GM18861 (cell line): ENCODE measurements at regions not wholly inside any gene's neighbourhood (a gene's known extent, or its start where the extent isn't known, plus 50 kb on each side); places are given as distances from the start of the nearest gene placed in this dataset.
"Not testable (repeated sequence)": the region's sequence is repeated elsewhere in the genome, so short reads cannot be mapped to it uniquely, and the experiment has no call there.

Experiments
- ATAC-seq: cut with Tn5 transposase; IDR thresholded peaks from one replicate; pipeline ENCODE4 v1.9.1; 2021; ENCODE audit not compliant: unreplicated experiment

DNA sequence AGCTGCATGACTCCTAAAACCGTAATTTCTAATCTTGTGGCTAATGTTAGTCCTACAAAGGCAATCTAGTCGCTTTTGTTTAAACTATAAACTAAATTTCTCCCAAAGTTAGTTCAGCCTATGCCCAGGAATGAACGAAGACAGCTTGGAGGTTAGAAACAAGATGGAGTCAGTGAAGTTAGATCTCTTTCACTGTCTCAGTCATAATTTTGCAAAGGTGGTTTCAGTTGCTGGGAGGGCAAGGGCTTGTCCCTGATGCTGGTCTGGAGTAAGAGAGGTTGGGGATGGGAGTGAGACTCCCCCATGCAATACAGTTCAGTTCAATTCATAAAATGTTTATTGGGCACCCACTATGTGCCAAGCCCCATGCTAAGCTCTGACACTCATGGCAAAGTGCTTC lies 362.1 kb downstream of the TYW1 start:
- ATAC-seq = not testable (repeated sequence)

GRCh38 chr7:67359900-67360299 lies 363.3 kb downstream of the TYW1 start:
- no peak for ATAC-seq

GRCh38 chr7:67361150-67361549 lies 364.5 kb downstream of the TYW1 start:
- no peak for ATAC-seq

GRCh38 chr7:67364441-67365017 lies 367.9 kb downstream of the TYW1 start:
- ATAC-seq = no peak

- peak; percentile 93 for ATAC-seq
Observed at GRCh38 chr7:67371429-67372305, 375.0 kb downstream of the TYW1 start.

GRCh38 chr7:67373389-67373788 lies 376.8 kb downstream of the TYW1 start:
- ATAC-seq = not testable (repeated sequence)

DNA sequence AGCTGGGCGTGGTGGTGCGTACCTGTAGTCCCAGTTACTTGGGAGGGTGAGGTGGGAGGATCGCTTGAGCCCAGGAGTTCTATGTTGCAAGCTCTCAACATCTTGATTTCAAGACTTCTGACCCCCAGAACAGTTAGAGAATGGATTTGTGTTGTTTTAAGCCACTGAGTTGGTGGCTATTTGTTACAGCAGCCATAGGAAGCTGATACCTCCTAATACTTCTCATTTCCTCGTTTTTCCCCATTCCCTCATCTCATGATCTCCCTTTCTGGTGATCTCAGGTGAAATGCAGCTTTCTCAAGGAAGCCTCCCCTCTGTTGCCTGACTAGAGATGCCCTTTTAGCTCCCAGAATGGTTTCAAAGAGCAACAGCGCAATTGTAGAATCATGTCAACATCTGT lies 378.8 kb downstream of the TYW1 start:
- no peak for ATAC-seq

- ATAC-seq = peak; percentile 82
Observed at GRCh38 chr7:67377939-67378862, 381.6 kb downstream of the TYW1 start.

DNA sequence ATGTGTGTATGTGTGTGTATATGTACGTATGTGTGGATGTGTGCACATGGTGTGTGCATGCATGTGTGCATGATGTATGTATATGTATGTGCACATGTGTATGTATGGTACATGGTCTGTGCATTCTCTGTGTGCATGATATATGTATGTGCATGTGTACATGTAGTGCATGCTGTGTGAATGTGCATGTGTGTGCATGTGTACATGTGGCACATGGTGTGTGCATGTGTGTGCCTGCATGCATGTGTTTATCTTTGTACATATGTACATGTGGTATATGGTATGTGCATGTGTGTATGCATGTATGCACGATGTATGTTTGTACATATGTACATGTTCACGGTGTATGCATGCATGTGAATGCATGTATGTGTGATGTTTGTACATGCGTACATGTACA lies 383.7 kb downstream of the TYW1 start:
- no peak for ATAC-seq

DNA sequence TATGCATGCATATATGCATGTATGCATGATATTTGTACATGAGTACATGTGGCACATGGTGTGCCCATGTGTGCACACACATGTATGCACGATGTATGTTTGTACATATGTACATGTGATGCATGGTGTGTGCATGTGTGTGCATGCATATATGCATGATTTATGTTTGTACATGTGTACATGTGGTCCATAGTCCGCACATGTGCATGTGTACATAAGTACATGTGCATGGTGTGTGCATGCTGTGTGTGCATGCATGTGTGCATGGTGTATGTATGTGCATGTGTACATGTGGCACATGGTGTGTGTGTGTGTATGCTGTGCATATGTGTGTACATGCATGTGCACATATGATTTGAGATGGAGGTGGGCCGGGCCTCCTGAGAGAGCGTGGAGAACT lies 384.2 kb downstream of the TYW1 start:
- ATAC-seq = no peak

DNA sequence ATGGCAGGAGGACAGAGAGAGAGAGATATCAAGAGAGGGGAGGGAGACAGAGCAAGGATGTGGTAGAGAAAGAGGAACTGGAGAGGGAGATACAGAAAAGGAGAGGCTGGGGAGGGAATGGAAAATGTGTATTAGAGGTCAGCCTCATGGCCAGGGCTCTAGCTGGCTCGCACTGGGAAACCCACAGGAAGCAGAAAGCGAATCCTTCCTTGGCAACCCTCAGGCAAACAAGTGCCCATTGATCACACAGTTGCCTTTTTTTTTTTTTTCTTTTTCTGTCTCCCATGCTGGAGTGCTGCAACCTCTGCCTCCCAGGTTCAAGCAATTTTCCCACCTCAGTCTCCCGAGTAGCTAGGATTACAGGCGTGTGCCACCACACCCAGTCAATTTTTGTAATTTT lies 391.2 kb downstream of the TYW1 start:
- no peak for ATAC-seq

DNA sequence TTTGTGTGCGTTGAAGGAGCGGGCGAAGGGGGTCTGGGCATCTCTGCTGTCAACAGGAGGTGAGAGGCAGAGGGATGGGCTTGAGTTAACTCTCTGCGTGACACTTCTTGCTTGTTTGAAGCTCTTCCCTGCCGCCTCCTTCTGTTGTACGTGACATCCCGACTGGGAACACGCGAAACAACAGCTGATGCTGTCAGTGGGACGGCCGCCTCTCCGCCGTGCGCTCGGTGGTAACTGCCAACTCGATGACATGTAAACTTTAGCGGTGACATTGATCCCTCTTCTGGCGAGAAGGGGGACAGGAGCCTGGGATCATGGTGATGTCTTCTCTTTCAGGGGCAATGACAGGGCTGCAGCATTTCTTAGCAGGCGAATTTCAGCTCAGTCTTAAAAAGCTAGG lies 394.5 kb downstream of the TYW1 start:
- no peak for ATAC-seq

DNA sequence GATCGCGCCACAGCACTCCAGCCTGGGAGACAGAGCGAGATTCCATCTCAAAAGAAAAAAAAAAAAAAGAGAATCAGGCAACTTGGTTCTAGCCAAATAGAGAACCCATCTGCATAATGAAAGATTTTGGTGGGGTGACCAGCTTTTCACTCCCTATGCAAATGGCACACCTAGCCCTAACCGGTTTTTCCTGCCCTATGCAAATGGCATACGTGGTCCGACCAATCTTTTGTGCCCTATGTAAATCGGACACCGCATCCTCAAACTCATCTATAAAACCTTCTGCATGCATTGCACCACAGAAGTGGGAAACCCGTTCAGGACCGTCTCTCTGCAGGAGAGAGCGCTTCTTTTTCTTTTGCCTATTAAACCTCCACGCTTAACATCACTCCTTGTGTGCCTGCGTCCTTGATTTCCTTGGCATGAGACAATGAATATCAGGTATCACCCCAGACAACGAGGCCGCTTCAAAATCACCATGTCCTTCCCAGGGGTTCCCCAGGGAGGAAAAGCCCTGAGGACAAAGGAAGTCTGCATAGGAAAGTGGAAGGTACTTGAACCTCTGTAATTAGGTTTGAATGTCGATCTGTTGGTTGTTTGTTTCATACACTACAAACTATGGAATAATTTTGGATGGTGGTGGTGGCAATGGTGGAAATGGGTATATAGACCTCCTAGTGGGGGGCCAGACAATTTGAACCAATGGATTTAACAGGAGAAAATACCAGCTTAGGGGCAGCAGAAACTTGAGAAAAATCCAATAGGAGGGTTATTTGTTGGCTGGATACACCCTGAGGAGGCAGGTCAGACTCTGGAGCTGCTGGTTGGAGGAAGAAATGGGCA lies 396.2 kb downstream of the TYW1 start:
- ATAC-seq = no peak

GRCh38 chr7:67393903-67394302 lies 397.3 kb downstream of the TYW1 start:
- no peak for ATAC-seq

- ATAC-seq = no peak
Observed at GRCh38 chr7:67398916-67399315, 402.3 kb downstream of the TYW1 start.

GRCh38 chr7:67401492-67401891 lies 404.9 kb downstream of the TYW1 start:
- no peak for ATAC-seq

GRCh38 chr7:67402280-67402679 lies 405.6 kb downstream of the TYW1 start:
- no peak for ATAC-seq

DNA sequence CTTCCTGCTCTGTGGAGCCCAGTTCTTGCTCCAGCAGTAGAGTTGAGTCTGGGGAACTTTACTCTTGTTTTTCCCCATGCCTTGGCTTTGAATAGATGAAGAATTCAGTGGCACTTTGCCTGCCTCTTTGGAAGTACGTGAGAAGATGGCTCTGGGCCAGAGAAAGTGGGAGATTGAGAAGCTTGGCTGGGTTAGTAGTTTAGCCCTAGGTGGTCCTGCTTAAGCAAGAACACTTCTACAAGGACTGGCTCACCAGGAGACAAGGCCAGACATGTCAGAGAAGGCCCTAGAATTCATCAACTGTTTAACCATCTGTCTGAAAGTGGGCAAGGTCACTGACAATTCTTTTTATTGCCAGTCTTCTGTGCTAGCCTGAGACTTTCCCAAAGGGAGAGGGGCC lies 410.3 kb downstream of the TYW1 start:
- no peak for ATAC-seq

GRCh38 chr7:67407392-67408071 lies 410.9 kb downstream of the TYW1 start:
- ATAC-seq = no peak

GRCh38 chr7:67408109-67408508 lies 411.5 kb downstream of the TYW1 start:
- ATAC-seq = no peak
